CD4-positive, alpha-beta T cell (primary cell): ENCODE measurements at regions not wholly inside any gene's neighbourhood (a gene's known extent, or its start where the extent isn't known, plus 50 kb on each side); places are given as distances from the start of the nearest gene placed in this dataset.

Experiments used
- ATAC-seq: fragments of 200-7000 bp; cut with Tn5 transposase; one replicate; pipeline ENCODE4 v1.10.0; 2022; ENCODE audit warnings: mild to moderate bottlenecking; ENCODE audit not compliant: poor library complexity
- CTCF ChIA-PET: fragments of 350-600 bp; sonication (Branson Sonifier 250); formaldehyde crosslinking; loops from one replicate; lab custom pipeline; 2021; ENCODE audit warnings: antibody characterized with exemption, inconsistent platforms; lab: Charles Lee
- POLR2A ChIA-PET: fragments of 350-600 bp; sonication (Branson Sonifier 250); formaldehyde crosslinking; loops from one replicate; lab custom pipeline; 2021; ENCODE audit warnings: antibody characterized with exemption, inconsistent platforms; lab: Charles Lee
- DNase-seq, 14 experiments: peaks; one replicate each; pipeline ENCODE4 v3.0.0-alpha.2; 2013 to 2020; ENCODE audit warnings: mixed read lengths in 2 of 14
- H3K27ac ChIP-seq, 2 donors: one replicate each; pipeline versions ENCODE4 v1.5.1 to v1.7.0; 2013; ENCODE audit warnings: low read length in 2 of 2, low read depth in 1 of 2, mild to moderate bottlenecking in 1 of 2
- H3K27me3 ChIP-seq, 2 experiments: 1 replicate in 1 of 2; 2 replicates in 1 of 2; pipeline versions ENCODE4 v1.6.1 to v1.7.0; 2013; ENCODE audit warnings: low read length in 2 of 2, control low read depth in 1 of 2, mild to moderate bottlenecking in 1 of 2, moderate library complexity in 1 of 2; ENCODE audit not compliant: insufficient read depth in 2 of 2, control insufficient read depth in 1 of 2
- H3K36me3 ChIP-seq: one replicate; pipeline ENCODE4 v1.6.1; 2013; ENCODE audit warnings: low read length, control low read depth; ENCODE audit not compliant: insufficient read depth
- H3K4me1 ChIP-seq: one replicate; pipeline ENCODE4 v1.6.1; 2013; ENCODE audit warnings: low read length, control low read depth; ENCODE audit not compliant: insufficient read depth
- H3K4me3 ChIP-seq: one replicate; pipeline ENCODE4 v1.5.1; 2013; ENCODE audit warnings: mild to moderate bottlenecking, low read length, moderate library complexity
- H3K9me3 ChIP-seq, 2 experiments: 1 replicate in 1 of 2; 2 replicates in 1 of 2; pipeline versions ENCODE4 v1.6.1 to v1.7.0; 2013; ENCODE audit warnings: low read length in 2 of 2, mild to moderate bottlenecking in 2 of 2, control low read depth in 1 of 2, moderate library complexity in 1 of 2; ENCODE audit not compliant: control insufficient read depth in 1 of 2, insufficient read depth in 1 of 2
- H3K27ac Mint-ChIP-seq: one replicate; pipeline ENCODE4 v1.8.0; 2020; ENCODE audit warnings: mixed read lengths
- H3K27me3 Mint-ChIP-seq: one replicate; pipeline ENCODE4 v1.8.0; 2021; ENCODE audit warnings: mixed read lengths
- H3K36me3 Mint-ChIP-seq: one replicate; pipeline ENCODE4 v1.8.0; 2021; ENCODE audit warnings: low read depth, mixed read lengths
- H3K4me1 Mint-ChIP-seq: one replicate; pipeline ENCODE4 v1.8.0; 2021; ENCODE audit warnings: low read depth, mixed read lengths
- H3K4me3 Mint-ChIP-seq: one replicate; pipeline ENCODE4 v1.8.0; 2020; ENCODE audit warnings: mild to moderate bottlenecking, mixed read lengths
- H3K9me3 Mint-ChIP-seq: one replicate; pipeline ENCODE4 v1.8.0; 2020; ENCODE audit warnings: mixed read lengths
- CTCF ChIP-seq: fragments of 200-600 bp; IDR thresholded peaks from one replicate; pipeline ENCODE4 v1.8.0; 2022; ENCODE audit warnings: antibody characterized with exemption, mild to moderate bottlenecking
- intact Hi-C, 2 experiments: fragments of 100-400 bp; cut with DNase I in 1 of 2; cut with micrococcal nuclease in 1 of 2; formaldehyde crosslinking; loops; one replicate each; pipeline versions ENCODE4 v1.15.1 to v1.9.0; 2023 to 2025; cut with DNase I, micrococcal nuclease

GRCh38 chr14:46322730-46323403 lies 328.7 kb downstream of the RPL10L start:
- Histone ChIP-seq H3K9me3 (no peaks in the 10 kb centered on the region), H3K27ac (no peak overlapping the region), H3K36me3 (no peaks in the 10 kb centered on the region), H3K27me3 (no peaks in the 10 kb centered on the region), H3K4me3 (no peak overlapping the region), H3K4me1 (no peaks in the 10 kb centered on the region)
- Mint-ChIP-seq H3K27ac (no peak overlapping the region), H3K4me3 (no peak overlapping the region), H3K4me1 (no peaks in the 10 kb centered on the region), H3K36me3 (no peaks in the 10 kb centered on the region), H3K9me3 (peaks cover 3% of the 10 kb centered on the region), H3K27me3 (no peaks in the 10 kb centered on the region)
- intact Hi-C loops, result no loop called here
- TF ChIP-seq CTCF, result no peak
- ChIA-PET CTCF (no interaction called here), POLR2A (no interaction called here)
- DNase-seq, result no peak
- ATAC-seq, result no peak

- ATAC-seq (no peak), DNase-seq (no peak)
- intact Hi-C loops, result no loop called here
- no peaks in the 10 kb centered on the region for H3K36me3 Mint-ChIP-seq
- no peaks in the 10 kb centered on the region for H3K9me3 ChIP-seq
- H3K27me3 Mint-ChIP-seq, result no peaks in the 10 kb centered on the region
- CTCF ChIA-PET, result no interaction called here
- no peak for TF ChIP-seq CTCF
- H3K4me3 Mint-ChIP-seq, result no peak overlapping the region
- POLR2A ChIA-PET, result no interaction called here
- H3K27ac ChIP-seq, result no peak overlapping the region
- no peaks in the 10 kb centered on the region for H3K4me1 Mint-ChIP-seq
- H3K27ac Mint-ChIP-seq, result no peak overlapping the region
- peaks cover 3% of the 10 kb centered on the region for H3K9me3 Mint-ChIP-seq
- H3K4me1 ChIP-seq, result no peaks in the 10 kb centered on the region
- no peak overlapping the region for H3K4me3 ChIP-seq
- H3K36me3 ChIP-seq, result no peaks in the 10 kb centered on the region
- no peaks in the 10 kb centered on the region for H3K27me3 ChIP-seq
These were observed 329.5 kb downstream of the RPL10L start for GRCh38 chr14:46322076-46322475.

- Mint-ChIP-seq H3K27ac (no peak overlapping the region), H3K9me3 (peaks cover 5% of the 10 kb centered on the region), H3K4me1 (no peaks in the 10 kb centered on the region), H3K4me3 (no peak overlapping the region), H3K27me3 (no peaks in the 10 kb centered on the region), H3K36me3 (no peaks in the 10 kb centered on the region)
- POLR2A ChIA-PET, result no interaction called here
- Histone ChIP-seq H3K27me3 (no peaks in the 10 kb centered on the region), H3K27ac (no peak overlapping the region), H3K4me3 (no peak overlapping the region), H3K36me3 (no peaks in the 10 kb centered on the region), H3K4me1 (no peaks in the 10 kb centered on the region), H3K9me3 (no peaks in the 10 kb centered on the region)
- CTCF ChIA-PET, result no interaction called here
- DNase-seq, result no peak
- no peak for ATAC-seq
- no peak for TF ChIP-seq CTCF
- intact Hi-C loops, result no loop called here
These were observed 345.3 kb downstream of the RPL10L start for GRCh38 chr14:46306267-46306666.
